K562 (cell line): ENCODE measurements at regions not wholly inside any gene's neighbourhood (a gene's known extent, or its start where the extent isn't known, plus 50 kb on each side); places are given as distances from the start of the nearest gene placed in this dataset.

Source experiments
- CTBP1 ChIP-seq: fragments of 450-650 bp; IDR thresholded peaks from 2 replicates; pipeline ENCODE4 v1.6.1; 2016; ENCODE audit warnings: borderline replicate concordance
- HDAC3 ChIP-seq: fragments of 450-650 bp; IDR thresholded peaks from 2 replicates; pipeline ENCODE4 v1.6.1; 2018; ENCODE audit warnings: borderline replicate concordance, mild to moderate bottlenecking, moderate library complexity; ENCODE audit not compliant: partially characterized antibody
- IRF2 ChIP-seq: sonication (generic); formaldehyde crosslinking; IDR thresholded peaks from 2 replicates; pipeline ENCODE4 v1.8.1; 2022; ENCODE audit warnings: mild to moderate bottlenecking, missing genetic modification reagents
- SMAD1 ChIP-seq: fragments of 150-350 bp; IDR thresholded peaks from 2 replicates; pipeline ENCODE4 v1.6.1; 2014; ENCODE audit warnings: low read length, low read depth; ENCODE audit not compliant: partially characterized antibody
- ZNF3 ChIP-seq: fragments of 250-450 bp; sonication (Bioruptor Pico); IDR thresholded peaks from 2 replicates; pipeline ENCODE4 v1.5.0; 2021; ENCODE audit warnings: mild to moderate bottlenecking, moderate library complexity
- TF ChIP-seq, protein P1 (sequence below), 2 experiments: fragments of 450-650 bp in 1 of 2; sonication (generic) in 1 of 2; formaldehyde crosslinking in 1 of 2; IDR thresholded peaks; 2 replicates each; pipeline versions ENCODE4 v1.7.1 to v1.9.0; 2016 to 2022; ENCODE audit warnings: inconsistent platforms in 1 of 2, mild to moderate bottlenecking in 1 of 2, missing genetic modification reagents in 1 of 2
- TF ChIP-seq, protein P2 (sequence below): sonication (generic); formaldehyde crosslinking; IDR thresholded peaks from 2 replicates; pipeline ENCODE4 v1.8.1; 2022; ENCODE audit warnings: missing genetic modification reagents

DNA sequence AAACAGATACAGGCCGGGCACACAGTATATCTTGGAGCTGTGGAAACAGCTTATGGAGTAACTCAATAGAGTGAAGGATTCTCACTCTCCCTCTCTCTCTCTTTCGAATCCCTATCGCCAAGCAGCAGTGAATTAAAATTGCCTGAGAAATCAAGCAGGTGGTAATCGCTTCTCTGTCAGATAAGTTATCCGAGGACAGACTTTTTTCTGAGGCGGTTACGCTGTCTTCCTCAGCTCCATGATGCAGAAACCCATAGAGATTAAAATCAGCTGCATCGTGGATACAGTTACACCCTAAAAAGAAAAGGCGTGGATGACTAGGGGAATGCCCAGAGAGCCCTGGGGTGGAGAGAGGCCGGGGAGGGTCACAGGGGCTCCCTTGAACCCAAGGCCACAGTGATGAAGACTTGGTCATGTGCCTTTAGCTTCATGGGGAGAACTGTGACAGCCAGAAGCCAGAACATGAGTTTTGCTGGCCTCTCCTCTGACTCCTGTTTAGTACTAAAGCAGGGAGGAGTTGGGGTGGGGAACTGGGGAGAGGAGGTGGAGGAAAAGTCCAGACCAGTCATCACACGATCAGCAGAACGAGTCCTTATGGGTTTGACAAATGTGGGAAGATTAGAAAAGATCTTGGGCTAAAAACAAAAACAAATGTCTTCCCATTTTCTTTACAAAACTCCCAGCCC, 138.8 kb upstream of the JARID2 start (continued):
- TF ChIP-seq, protein P1, sequence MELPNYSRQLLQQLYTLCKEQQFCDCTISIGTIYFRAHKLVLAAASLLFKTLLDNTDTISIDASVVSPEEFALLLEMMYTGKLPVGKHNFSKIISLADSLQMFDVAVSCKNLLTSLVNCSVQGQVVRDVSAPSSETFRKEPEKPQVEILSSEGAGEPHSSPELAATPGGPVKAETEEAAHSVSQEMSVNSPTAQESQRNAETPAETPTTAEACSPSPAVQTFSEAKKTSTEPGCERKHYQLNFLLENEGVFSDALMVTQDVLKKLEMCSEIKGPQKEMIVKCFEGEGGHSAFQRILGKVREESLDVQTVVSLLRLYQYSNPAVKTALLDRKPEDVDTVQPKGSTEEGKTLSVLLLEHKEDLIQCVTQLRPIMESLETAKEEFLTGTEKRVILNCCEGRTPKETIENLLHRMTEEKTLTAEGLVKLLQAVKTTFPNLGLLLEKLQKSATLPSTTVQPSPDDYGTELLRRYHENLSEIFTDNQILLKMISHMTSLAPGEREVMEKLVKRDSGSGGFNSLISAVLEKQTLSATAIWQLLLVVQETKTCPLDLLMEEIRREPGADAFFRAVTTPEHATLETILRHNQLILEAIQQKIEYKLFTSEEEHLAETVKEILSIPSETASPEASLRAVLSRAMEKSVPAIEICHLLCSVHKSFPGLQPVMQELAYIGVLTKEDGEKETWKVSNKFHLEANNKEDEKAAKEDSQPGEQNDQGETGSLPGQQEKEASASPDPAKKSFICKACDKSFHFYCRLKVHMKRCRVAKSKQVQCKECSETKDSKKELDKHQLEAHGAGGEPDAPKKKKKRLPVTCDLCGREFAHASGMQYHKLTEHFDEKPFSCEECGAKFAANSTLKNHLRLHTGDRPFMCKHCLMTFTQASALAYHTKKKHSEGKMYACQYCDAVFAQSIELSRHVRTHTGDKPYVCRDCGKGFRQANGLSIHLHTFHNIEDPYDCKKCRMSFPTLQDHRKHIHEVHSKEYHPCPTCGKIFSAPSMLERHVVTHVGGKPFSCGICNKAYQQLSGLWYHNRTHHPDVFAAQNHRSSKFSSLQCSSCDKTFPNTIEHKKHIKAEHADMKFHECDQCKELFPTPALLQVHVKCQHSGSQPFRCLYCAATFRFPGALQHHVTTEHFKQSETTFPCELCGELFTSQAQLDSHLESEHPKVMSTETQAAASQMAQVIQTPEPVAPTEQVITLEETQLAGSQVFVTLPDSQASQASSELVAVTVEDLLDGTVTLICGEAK (IDR thresholded peaks at IDR 0.05), result no peak
- TF ChIP-seq, protein P1 (CRISPR knock-in tag; IDR thresholded peaks at IDR 0.05), result no peak
- TF ChIP-seq IRF2, result no peak
- no peak for TF ChIP-seq SMAD1
- TF ChIP-seq ZNF3, result no peak
- TF ChIP-seq HDAC3, result no peak
- peak; percentile 90 for TF ChIP-seq CTBP1
- TF ChIP-seq, protein P2, sequence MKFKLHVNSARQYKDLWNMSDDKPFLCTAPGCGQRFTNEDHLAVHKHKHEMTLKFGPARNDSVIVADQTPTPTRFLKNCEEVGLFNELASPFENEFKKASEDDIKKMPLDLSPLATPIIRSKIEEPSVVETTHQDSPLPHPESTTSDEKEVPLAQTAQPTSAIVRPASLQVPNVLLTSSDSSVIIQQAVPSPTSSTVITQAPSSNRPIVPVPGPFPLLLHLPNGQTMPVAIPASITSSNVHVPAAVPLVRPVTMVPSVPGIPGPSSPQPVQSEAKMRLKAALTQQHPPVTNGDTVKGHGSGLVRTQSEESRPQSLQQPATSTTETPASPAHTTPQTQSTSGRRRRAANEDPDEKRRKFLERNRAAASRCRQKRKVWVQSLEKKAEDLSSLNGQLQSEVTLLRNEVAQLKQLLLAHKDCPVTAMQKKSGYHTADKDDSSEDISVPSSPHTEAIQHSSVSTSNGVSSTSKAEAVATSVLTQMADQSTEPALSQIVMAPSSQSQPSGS, result no peak
